ENCODE measurements at regions not wholly inside any gene's neighbourhood (a gene's known extent, or its start where the extent isn't known, plus 50 kb on each side); places are given as distances from the start of the nearest gene placed in this dataset.

DNA sequence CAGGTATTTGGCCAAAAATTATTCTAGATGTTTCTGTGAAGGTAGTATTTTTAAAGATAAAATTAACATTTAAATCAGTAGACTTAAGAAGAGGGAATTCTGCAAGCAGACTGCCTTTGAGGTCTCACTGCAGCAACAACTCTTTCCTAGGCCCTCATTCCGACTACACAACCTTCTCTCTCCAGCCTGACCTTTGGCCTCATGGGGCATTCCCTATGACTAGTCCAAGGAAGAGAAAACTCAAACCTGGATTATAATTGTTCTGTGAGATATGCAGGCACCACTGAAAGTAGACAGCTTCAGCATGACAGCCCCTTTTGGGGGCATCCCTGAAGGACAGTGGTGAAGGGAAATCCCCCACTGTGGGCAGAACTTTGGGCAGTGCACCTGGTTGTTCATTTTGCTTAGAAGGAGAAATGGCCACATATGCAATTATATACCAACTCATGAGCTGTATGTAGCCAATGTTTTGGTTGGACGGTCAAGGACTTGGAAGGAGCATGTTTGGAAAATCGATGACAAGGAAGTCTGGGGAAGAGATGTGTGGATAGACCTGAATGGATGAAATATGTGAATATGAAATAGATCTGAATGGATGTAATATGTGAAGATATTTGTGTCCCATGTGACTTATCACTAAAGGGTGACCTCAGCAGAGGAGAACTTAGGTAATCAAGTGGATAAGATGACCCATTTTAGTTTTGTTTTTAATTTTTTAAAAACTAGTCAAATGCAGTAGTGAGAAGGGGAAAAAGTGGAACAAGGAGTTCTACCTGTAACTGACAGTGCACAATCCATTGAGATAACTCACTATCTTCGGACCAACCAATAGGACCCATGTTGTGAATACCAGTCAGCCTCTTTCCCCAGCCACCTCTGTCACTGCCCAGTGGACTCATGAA lies 233.3 kb upstream of the FOXN3 start:
- Histone ChIP-seq H3K9me3 (ENCODE audit: severe bottlenecking) (no peaks in the 10 kb centered on the region), H3K36me3 (ENCODE audit: low read depth) (no peaks in the 10 kb centered on the region), H3K4me1 (ENCODE audit: insufficient read depth, poor library complexity, severe bottlenecking) (no peaks in the 10 kb centered on the region), H3K4me3 (ENCODE audit: severe bottlenecking) (no peak overlapping the region), H3K27ac (ENCODE audit: poor library complexity, severe bottlenecking) (no peak overlapping the region), H3K27me3 (ENCODE audit: insufficient read depth, poor library complexity, severe bottlenecking) (no peaks in the 10 kb centered on the region)
- no peak for TF ChIP-seq CTCF (IDR thresholded peaks at IDR 0.05; ENCODE audit: poor library complexity, severe bottlenecking)
- DNase-seq (ENCODE audit: low spot score), result no peak
- ATAC-seq (ENCODE audit: low read depth), result no peak

GRCh38 chr14:89649451-89650075 lies 232.5 kb upstream of the FOXN3 start:
- H3K4me1 ChIP-seq (ENCODE audit: insufficient read depth, poor library complexity, severe bottlenecking), result no peaks in the 10 kb centered on the region
- no peak overlapping the region for H3K27ac ChIP-seq (ENCODE audit: poor library complexity, severe bottlenecking)
- H3K9me3 ChIP-seq (ENCODE audit: severe bottlenecking), result no peaks in the 10 kb centered on the region
- no peaks in the 10 kb centered on the region for H3K27me3 ChIP-seq (ENCODE audit: insufficient read depth, poor library complexity, severe bottlenecking)
- ATAC-seq (ENCODE audit: low read depth) (no peak), DNase-seq (ENCODE audit: low spot score) (no peak)
- TF ChIP-seq CTCF (IDR thresholded peaks at IDR 0.05; ENCODE audit: poor library complexity, severe bottlenecking), result no peak
- H3K36me3 ChIP-seq (ENCODE audit: low read depth), result no peaks in the 10 kb centered on the region
- no peak overlapping the region for H3K4me3 ChIP-seq (ENCODE audit: severe bottlenecking)

GRCh38 chr14:89648924-89649323 lies 231.9 kb upstream of the FOXN3 start:
- no peak for TF ChIP-seq CTCF (IDR thresholded peaks at IDR 0.05; ENCODE audit: poor library complexity, severe bottlenecking)
- Histone ChIP-seq H3K4me3 (ENCODE audit: severe bottlenecking) (no peak overlapping the region), H3K27me3 (ENCODE audit: insufficient read depth, poor library complexity, severe bottlenecking) (no peaks in the 10 kb centered on the region), H3K36me3 (ENCODE audit: low read depth) (no peaks in the 10 kb centered on the region), H3K9me3 (ENCODE audit: severe bottlenecking) (no peaks in the 10 kb centered on the region), H3K27ac (ENCODE audit: poor library complexity, severe bottlenecking) (no peak overlapping the region), H3K4me1 (ENCODE audit: insufficient read depth, poor library complexity, severe bottlenecking) (no peaks in the 10 kb centered on the region)
- DNase-seq (ENCODE audit: low spot score) (no peak), ATAC-seq (ENCODE audit: low read depth) (no peak)

- Histone ChIP-seq H3K27ac (ENCODE audit: poor library complexity, severe bottlenecking) (no peak overlapping the region), H3K4me3 (ENCODE audit: severe bottlenecking) (no peak overlapping the region), H3K36me3 (ENCODE audit: low read depth) (no peaks in the 10 kb centered on the region), H3K4me1 (ENCODE audit: insufficient read depth, poor library complexity, severe bottlenecking) (no peaks in the 10 kb centered on the region), H3K9me3 (ENCODE audit: severe bottlenecking) (no peaks in the 10 kb centered on the region), H3K27me3 (ENCODE audit: insufficient read depth, poor library complexity, severe bottlenecking) (no peaks in the 10 kb centered on the region)
- DNase-seq (ENCODE audit: low spot score), result no peak
- ATAC-seq (ENCODE audit: low read depth), result no peak
- TF ChIP-seq CTCF (IDR thresholded peaks at IDR 0.05; ENCODE audit: poor library complexity, severe bottlenecking), result no peak
Observed at GRCh38 chr14:89648510-89648909, 231.5 kb upstream of the FOXN3 start.

DNA sequence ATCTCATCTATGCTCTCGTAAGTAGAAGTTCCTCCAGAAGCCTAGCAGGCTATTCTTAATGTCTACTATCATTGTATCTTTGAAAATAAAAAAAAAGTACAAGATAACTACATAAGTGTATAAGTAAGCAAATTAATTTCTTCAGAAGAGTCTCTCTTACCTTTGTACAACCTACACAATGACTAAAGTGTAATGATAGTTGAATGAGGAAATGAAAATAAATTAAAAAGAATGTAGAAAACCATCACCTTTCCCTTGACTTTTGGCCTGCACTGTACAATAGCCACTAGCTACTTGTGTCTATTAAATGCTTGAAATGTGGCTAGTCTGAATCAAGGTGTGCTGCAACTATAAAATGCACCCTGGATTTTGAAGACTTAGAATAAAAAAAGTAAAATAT lies 229.9 kb upstream of the FOXN3 start:
- no peak for TF ChIP-seq CTCF (IDR thresholded peaks at IDR 0.05; ENCODE audit: poor library complexity, severe bottlenecking)
- Histone ChIP-seq H3K4me3 (ENCODE audit: severe bottlenecking) (no peak overlapping the region), H3K4me1 (ENCODE audit: insufficient read depth, poor library complexity, severe bottlenecking) (no peaks in the 10 kb centered on the region), H3K9me3 (ENCODE audit: severe bottlenecking) (no peaks in the 10 kb centered on the region), H3K27me3 (ENCODE audit: insufficient read depth, poor library complexity, severe bottlenecking) (no peaks in the 10 kb centered on the region), H3K36me3 (ENCODE audit: low read depth) (no peaks in the 10 kb centered on the region), H3K27ac (ENCODE audit: poor library complexity, severe bottlenecking) (no peak overlapping the region)
- ATAC-seq (ENCODE audit: low read depth) (no peak), DNase-seq (ENCODE audit: low spot score) (no peak)

Measured in RWPE2 (cell line).